ENCODE measurements at regions not wholly inside any gene's neighbourhood (a gene's known extent, or its start where the extent isn't known, plus 50 kb on each side); places are given as distances from the start of the nearest gene placed in this dataset.

DNA sequence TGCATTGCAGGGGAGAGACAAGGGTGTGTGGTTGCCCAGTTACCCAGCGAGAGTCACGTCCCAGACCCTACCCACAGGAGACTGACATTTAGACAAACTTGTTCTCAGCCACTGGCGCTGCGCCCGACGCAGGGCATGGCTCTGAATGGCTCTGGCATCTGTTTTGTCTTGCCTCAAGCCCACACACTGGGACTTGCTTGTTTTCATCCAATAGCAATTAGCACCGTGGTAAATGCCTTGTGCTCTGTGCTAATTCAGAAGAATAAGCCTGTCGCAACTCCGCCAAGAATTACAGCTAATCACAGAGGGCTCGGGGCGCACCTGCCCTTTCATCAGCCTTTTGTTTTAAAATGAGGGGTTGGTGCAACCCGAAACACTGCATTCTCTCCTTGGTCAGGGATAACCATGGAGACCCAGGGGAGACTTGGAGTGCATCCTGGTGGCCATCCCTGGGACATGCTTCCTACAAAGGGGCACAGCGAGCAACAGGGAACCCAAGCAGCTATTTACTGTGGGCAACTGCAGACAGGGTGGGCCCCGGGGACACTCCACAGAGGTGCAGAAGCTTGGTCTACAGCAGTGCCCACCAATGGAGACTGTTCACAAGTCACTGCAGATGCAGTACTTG, 220.6 kb upstream of the ZFHX3 start:
- Histone ChIP-seq H3K9ac (ENCODE audit: low read length) (no peak overlapping the region), H3K79me2 (ENCODE audit: insufficient read depth, low read length) (no peaks in the 10 kb centered on the region), H3K27me3 (ENCODE audit: insufficient read depth, low read length) (no peaks in the 10 kb centered on the region), H2AFZ (ENCODE audit: low read length) (no peak overlapping the region), H3K9me2 (ENCODE audit: low read depth, low read length) (no peaks in the 10 kb centered on the region), H3K4me1 (ENCODE audit: insufficient read depth, low read length, severe bottlenecking) (no peaks in the 10 kb centered on the region), H4K20me1 (ENCODE audit: insufficient read depth, low read length) (no peaks in the 10 kb centered on the region), H3K4me3 (ENCODE audit: low read depth, low read length, poor library complexity, severe bottlenecking) (no peak overlapping the region), H3K9me3 (ENCODE audit: low read length) (no peaks in the 10 kb centered on the region), H3F3A (ENCODE audit: insufficient read depth, low read length) (no peaks in the 10 kb centered on the region), H3K36me3 (ENCODE audit: insufficient read depth, low read length) (no peaks in the 10 kb centered on the region), H3K27ac (ENCODE audit: low read depth, low read length, poor library complexity, severe bottlenecking) (no peak overlapping the region), H3K4me2 (ENCODE audit: low read length) (no peak overlapping the region)
- TF ChIP-seq EZH2 (IDR thresholded peaks at IDR 0.05; ENCODE audit: borderline replicate concordance, low read length) = no peak
- TF ChIP-seq, protein P1, sequence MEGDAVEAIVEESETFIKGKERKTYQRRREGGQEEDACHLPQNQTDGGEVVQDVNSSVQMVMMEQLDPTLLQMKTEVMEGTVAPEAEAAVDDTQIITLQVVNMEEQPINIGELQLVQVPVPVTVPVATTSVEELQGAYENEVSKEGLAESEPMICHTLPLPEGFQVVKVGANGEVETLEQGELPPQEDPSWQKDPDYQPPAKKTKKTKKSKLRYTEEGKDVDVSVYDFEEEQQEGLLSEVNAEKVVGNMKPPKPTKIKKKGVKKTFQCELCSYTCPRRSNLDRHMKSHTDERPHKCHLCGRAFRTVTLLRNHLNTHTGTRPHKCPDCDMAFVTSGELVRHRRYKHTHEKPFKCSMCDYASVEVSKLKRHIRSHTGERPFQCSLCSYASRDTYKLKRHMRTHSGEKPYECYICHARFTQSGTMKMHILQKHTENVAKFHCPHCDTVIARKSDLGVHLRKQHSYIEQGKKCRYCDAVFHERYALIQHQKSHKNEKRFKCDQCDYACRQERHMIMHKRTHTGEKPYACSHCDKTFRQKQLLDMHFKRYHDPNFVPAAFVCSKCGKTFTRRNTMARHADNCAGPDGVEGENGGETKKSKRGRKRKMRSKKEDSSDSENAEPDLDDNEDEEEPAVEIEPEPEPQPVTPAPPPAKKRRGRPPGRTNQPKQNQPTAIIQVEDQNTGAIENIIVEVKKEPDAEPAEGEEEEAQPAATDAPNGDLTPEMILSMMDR (IDR thresholded peaks at IDR 0.05; ENCODE audit: low read length) = no peak

DNA sequence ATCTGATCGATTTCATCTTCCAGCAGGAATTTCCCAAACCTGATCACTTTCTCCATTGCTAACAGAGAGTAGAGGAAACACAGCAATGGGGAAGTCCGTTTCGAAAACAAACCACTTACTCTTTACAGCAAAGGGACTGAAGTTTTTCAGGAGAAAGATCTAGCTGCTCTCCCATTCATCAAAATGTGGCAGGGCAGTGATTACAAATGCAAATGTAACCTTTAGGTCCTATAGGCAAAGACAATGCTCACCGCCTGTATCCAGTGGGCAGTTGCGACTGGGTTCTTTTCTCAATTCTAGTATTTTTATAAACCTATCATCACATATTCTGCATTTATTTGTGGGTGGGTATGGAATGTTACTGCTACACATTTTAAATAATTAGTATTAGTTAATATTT, 218.0 kb upstream of the ZFHX3 start:
- Histone ChIP-seq H4K20me1 (ENCODE audit: insufficient read depth, low read length) (no peaks in the 10 kb centered on the region), H3K4me2 (ENCODE audit: low read length) (no peak overlapping the region), H3K79me2 (ENCODE audit: insufficient read depth, low read length) (no peaks in the 10 kb centered on the region), H3K27ac (ENCODE audit: low read depth, low read length, poor library complexity, severe bottlenecking) (no peak overlapping the region), H3K27me3 (ENCODE audit: insufficient read depth, low read length) (no peaks in the 10 kb centered on the region), H3K9me2 (ENCODE audit: low read depth, low read length) (no peaks in the 10 kb centered on the region), H3F3A (ENCODE audit: insufficient read depth, low read length) (no peaks in the 10 kb centered on the region), H3K4me3 (ENCODE audit: low read depth, low read length, poor library complexity, severe bottlenecking) (no peak overlapping the region), H3K9ac (ENCODE audit: low read length) (no peak overlapping the region), H3K9me3 (ENCODE audit: low read length) (no peaks in the 10 kb centered on the region), H2AFZ (ENCODE audit: low read length) (no peak overlapping the region), H3K4me1 (ENCODE audit: insufficient read depth, low read length, severe bottlenecking) (no peaks in the 10 kb centered on the region), H3K36me3 (ENCODE audit: insufficient read depth, low read length) (no peaks in the 10 kb centered on the region)
- TF ChIP-seq, protein P1 (IDR thresholded peaks at IDR 0.05; ENCODE audit: low read length) = no peak
- no peak for TF ChIP-seq EZH2 (IDR thresholded peaks at IDR 0.05; ENCODE audit: borderline replicate concordance, low read length)

DNA sequence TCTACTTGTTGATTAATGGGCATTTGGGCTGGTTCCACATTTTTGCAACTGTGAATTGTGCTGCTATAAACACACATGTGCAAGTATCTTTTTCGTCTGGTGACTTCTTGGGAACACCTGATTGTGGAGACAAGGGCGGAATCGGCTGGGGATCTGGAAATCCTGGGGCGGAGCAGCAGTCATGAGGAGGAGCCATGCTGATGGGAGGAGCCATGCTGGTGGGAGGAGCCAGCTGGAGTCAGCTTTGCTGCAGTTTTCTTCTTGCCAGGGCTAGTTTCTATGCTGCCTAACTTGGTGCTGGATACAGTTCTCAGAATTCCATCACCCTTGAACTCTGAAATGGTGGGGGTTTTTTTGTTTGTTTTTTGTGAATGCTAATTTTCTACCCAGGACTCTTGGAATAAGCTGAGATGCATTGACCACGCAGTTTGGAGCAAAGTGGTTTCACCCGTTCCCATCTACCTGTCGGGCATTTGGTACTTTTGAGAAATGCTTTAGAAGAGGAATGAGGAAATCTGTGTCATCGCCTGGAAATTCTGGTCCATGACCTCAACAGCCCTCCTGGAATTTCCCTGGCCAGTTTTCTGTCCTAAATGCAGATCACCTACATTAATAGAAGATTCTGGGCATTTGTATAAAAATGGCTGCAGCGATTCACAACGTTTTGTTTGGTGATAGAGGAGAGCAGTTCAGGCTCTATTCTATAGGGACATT, 217.4 kb upstream of the ZFHX3 start:
- Histone ChIP-seq H3K4me3 (ENCODE audit: low read depth, low read length, poor library complexity, severe bottlenecking) (no peak overlapping the region), H3F3A (ENCODE audit: insufficient read depth, low read length) (no peaks in the 10 kb centered on the region), H3K27me3 (ENCODE audit: insufficient read depth, low read length) (no peaks in the 10 kb centered on the region), H3K36me3 (ENCODE audit: insufficient read depth, low read length) (no peaks in the 10 kb centered on the region), H3K4me2 (ENCODE audit: low read length) (no peak overlapping the region), H2AFZ (ENCODE audit: low read length) (no peak overlapping the region), H3K9me2 (ENCODE audit: low read depth, low read length) (no peaks in the 10 kb centered on the region), H3K9ac (ENCODE audit: low read length) (no peak overlapping the region), H3K79me2 (ENCODE audit: insufficient read depth, low read length) (no peaks in the 10 kb centered on the region), H3K27ac (ENCODE audit: low read depth, low read length, poor library complexity, severe bottlenecking) (no peak overlapping the region), H4K20me1 (ENCODE audit: insufficient read depth, low read length) (no peaks in the 10 kb centered on the region), H3K4me1 (ENCODE audit: insufficient read depth, low read length, severe bottlenecking) (no peaks in the 10 kb centered on the region), H3K9me3 (ENCODE audit: low read length) (no peaks in the 10 kb centered on the region)
- no peak for TF ChIP-seq EZH2 (IDR thresholded peaks at IDR 0.05; ENCODE audit: borderline replicate concordance, low read length)
- TF ChIP-seq, protein P1 (IDR thresholded peaks at IDR 0.05; ENCODE audit: low read length) = no peak
